ENCODE measurements at regions not wholly inside any gene's neighbourhood (a gene's known extent, or its start where the extent isn't known, plus 50 kb on each side); places are given as distances from the start of the nearest gene placed in this dataset.
"Not testable (repeated sequence)": the region's sequence is repeated elsewhere in the genome, so short reads cannot be mapped to it uniquely, and the experiment has no call there.

- no peak overlapping the region for H3K14ac ChIP-seq (ENCODE audit: low read length)
Measured at GRCh38 chr11:92607969-92608722, 361.3 kb upstream of the MTNR1B start.

GRCh38 chr11:92611157-92611556 lies 358.3 kb upstream of the MTNR1B start:
- no peak overlapping the region for H2BK5ac ChIP-seq (ENCODE audit: low read depth, low read length, poor library complexity)
- no peak overlapping the region for H2AK5ac ChIP-seq (ENCODE audit: low read length)
- H3K9ac ChIP-seq (ENCODE audit: low read length), result no peak overlapping the region
- no peak overlapping the region for H2AFZ ChIP-seq (ENCODE audit: insufficient read depth, low read length, poor library complexity)
- WGBS (ENCODE audit: extremely low coverage, insufficient coverage, insufficient read length), result no CpG with 5 or more reads among the region's 4 CpGs
- no peak overlapping the region for H2BK12ac ChIP-seq (ENCODE audit: low read length)
- H3K27ac ChIP-seq (ENCODE audit: low read depth, low read length), result no peak overlapping the region
- H3K23ac ChIP-seq (ENCODE audit: low read length), result no peak overlapping the region
- H3K14ac ChIP-seq (ENCODE audit: low read length), result no peak overlapping the region
- no peak overlapping the region for H3K4me2 ChIP-seq (ENCODE audit: low read length)
- no peak overlapping the region for H3K4ac ChIP-seq (ENCODE audit: low read depth, low read length)
- no peaks in the 10 kb centered on the region for H3K79me2 ChIP-seq (ENCODE audit: control insufficient read depth, insufficient read depth, low read length, poor library complexity)
- no peak overlapping the region for H2BK120ac ChIP-seq (ENCODE audit: insufficient read depth, low read length, poor library complexity)
- H4K8ac ChIP-seq (ENCODE audit: low read depth, low read length), result no peak overlapping the region
- no peaks in the 10 kb centered on the region for H3K9me3 ChIP-seq (ENCODE audit: insufficient read depth, low read depth, low read length)
- no peak overlapping the region for H3K18ac ChIP-seq (ENCODE audit: low read length)
- no peak overlapping the region for H4K12ac ChIP-seq (ENCODE audit: low read depth, low read length)
- H4K91ac ChIP-seq (ENCODE audit: low read depth, low read length), result no peak overlapping the region
- no peaks in the 10 kb centered on the region for H3K79me1 ChIP-seq (ENCODE audit: low read length)
- no peaks in the 10 kb centered on the region for H3K4me1 ChIP-seq (ENCODE audit: control insufficient read depth in 1 of 2, insufficient read depth in 2 of 2, low read length in 2 of 2)
- no peak overlapping the region for H3K4me3 ChIP-seq (ENCODE audit: low read depth, low read length)
- no peaks in the 10 kb centered on the region for H3K36me3 ChIP-seq (ENCODE audit: control insufficient read depth in 1 of 2, insufficient read depth in 2 of 2, low read length in 2 of 2)
- DNase-seq, result no peak
- no peaks in the 10 kb centered on the region for H3K27me3 ChIP-seq (ENCODE audit: insufficient read depth, low read length)

More at GRCh38 chr11:92607969-92608722, 361.3 kb upstream of the MTNR1B start:
- no peak overlapping the region for H2AFZ ChIP-seq (ENCODE audit: insufficient read depth, low read length, poor library complexity)
- no peak overlapping the region for H3K4me2 ChIP-seq (ENCODE audit: low read length)
- no peak overlapping the region for H2BK5ac ChIP-seq (ENCODE audit: low read depth, low read length, poor library complexity)
- no peak overlapping the region for H3K4me3 ChIP-seq (ENCODE audit: low read depth, low read length)
- no peaks in the 10 kb centered on the region for H3K79me1 ChIP-seq (ENCODE audit: low read length)
- H3K23ac ChIP-seq (ENCODE audit: low read length), result no peak overlapping the region
- no peak overlapping the region for H2BK120ac ChIP-seq (ENCODE audit: insufficient read depth, low read length, poor library complexity)
- no peak overlapping the region for H2AK5ac ChIP-seq (ENCODE audit: low read length)
- H3K18ac ChIP-seq (ENCODE audit: low read length), result no peak overlapping the region
- no peaks in the 10 kb centered on the region for H3K27me3 ChIP-seq (ENCODE audit: insufficient read depth, low read length)
- no peaks in the 10 kb centered on the region for H3K36me3 ChIP-seq (ENCODE audit: control insufficient read depth in 1 of 2, insufficient read depth in 2 of 2, low read length in 2 of 2)
- no peaks in the 10 kb centered on the region for H3K79me2 ChIP-seq (ENCODE audit: control insufficient read depth, insufficient read depth, low read length, poor library complexity)
- no peaks in the 10 kb centered on the region for H3K4me1 ChIP-seq (ENCODE audit: control insufficient read depth in 1 of 2, insufficient read depth in 2 of 2, low read length in 2 of 2)
- H4K91ac ChIP-seq (ENCODE audit: low read depth, low read length), result no peak overlapping the region
- no peak overlapping the region for H2BK12ac ChIP-seq (ENCODE audit: low read length)
- H3K4ac ChIP-seq (ENCODE audit: low read depth, low read length), result no peak overlapping the region
- H3K9me3 ChIP-seq (ENCODE audit: insufficient read depth, low read depth, low read length), result no peaks in the 10 kb centered on the region
- no peak overlapping the region for H4K8ac ChIP-seq (ENCODE audit: low read depth, low read length)
- no peak for DNase-seq
- WGBS (ENCODE audit: extremely low coverage, insufficient coverage, insufficient read length), result no CpG with 5 or more reads among the region's 4 CpGs
- no peak overlapping the region for H3K9ac ChIP-seq (ENCODE audit: low read length)
- H4K12ac ChIP-seq (ENCODE audit: low read depth, low read length), result no peak overlapping the region
- H3K27ac ChIP-seq (ENCODE audit: low read depth, low read length), result no peak overlapping the region

- not testable (repeated sequence) for H3K79me2 ChIP-seq (ENCODE audit: control insufficient read depth, insufficient read depth, low read length, poor library complexity); H2BK12ac ChIP-seq (ENCODE audit: low read length); H3K4ac ChIP-seq (ENCODE audit: low read depth, low read length); H3K9me3 ChIP-seq (ENCODE audit: insufficient read depth, low read depth, low read length); H3K4me1 ChIP-seq (ENCODE audit: control insufficient read depth in 1 of 2, insufficient read depth in 2 of 2, low read length in 2 of 2); H3K27me3 ChIP-seq (ENCODE audit: insufficient read depth, low read length); H3K9ac ChIP-seq (ENCODE audit: low read length); H4K91ac ChIP-seq (ENCODE audit: low read depth, low read length); H4K12ac ChIP-seq (ENCODE audit: low read depth, low read length); H3K18ac ChIP-seq (ENCODE audit: low read length); H2BK120ac ChIP-seq (ENCODE audit: insufficient read depth, low read length, poor library complexity); H3K79me1 ChIP-seq (ENCODE audit: low read length); H3K23ac ChIP-seq (ENCODE audit: low read length); H3K14ac ChIP-seq (ENCODE audit: low read length); H3K27ac ChIP-seq (ENCODE audit: low read depth, low read length); H2BK5ac ChIP-seq (ENCODE audit: low read depth, low read length, poor library complexity); H3K4me2 ChIP-seq (ENCODE audit: low read length); H2AK5ac ChIP-seq (ENCODE audit: low read length); DNase-seq; H2AFZ ChIP-seq (ENCODE audit: insufficient read depth, low read length, poor library complexity); H3K36me3 ChIP-seq (ENCODE audit: control insufficient read depth in 1 of 2, insufficient read depth in 2 of 2, low read length in 2 of 2); H4K8ac ChIP-seq (ENCODE audit: low read depth, low read length); H3K4me3 ChIP-seq (ENCODE audit: low read depth, low read length)
- WGBS (ENCODE audit: extremely low coverage, insufficient coverage, insufficient read length), result no CpG with 5 or more reads among the region's 10 CpGs
Measured at GRCh38 chr11:92618020-92618419, 351.4 kb upstream of the MTNR1B start.

- Histone ChIP-seq H3K23ac (ENCODE audit: low read length) (no peak overlapping the region), H4K12ac (ENCODE audit: low read depth, low read length) (no peak overlapping the region), H3K4me2 (ENCODE audit: low read length) (no peak overlapping the region), H3K27ac (ENCODE audit: low read depth, low read length) (no peak overlapping the region), H3K27me3 (ENCODE audit: insufficient read depth, low read length) (no peaks in the 10 kb centered on the region), H3K14ac (ENCODE audit: low read length) (no peak overlapping the region), H4K91ac (ENCODE audit: low read depth, low read length) (no peak overlapping the region), H2AK5ac (ENCODE audit: low read length) (no peak overlapping the region), H3K79me2 (ENCODE audit: control insufficient read depth, insufficient read depth, low read length, poor library complexity) (no peaks in the 10 kb centered on the region), H3K36me3 (ENCODE audit: control insufficient read depth in 1 of 2, insufficient read depth in 2 of 2, low read length in 2 of 2) (no peaks in the 10 kb centered on the region), H3K79me1 (ENCODE audit: low read length) (no peaks in the 10 kb centered on the region), H3K4ac (ENCODE audit: low read depth, low read length) (no peak overlapping the region), H2AFZ (ENCODE audit: insufficient read depth, low read length, poor library complexity) (no peak overlapping the region), H3K4me1 (ENCODE audit: control insufficient read depth in 1 of 2, insufficient read depth in 2 of 2, low read length in 2 of 2) (no peaks in the 10 kb centered on the region), H2BK120ac (ENCODE audit: insufficient read depth, low read length, poor library complexity) (no peak overlapping the region), H2BK12ac (ENCODE audit: low read length) (no peak overlapping the region), H3K18ac (ENCODE audit: low read length) (no peak overlapping the region), H4K8ac (ENCODE audit: low read depth, low read length) (no peak overlapping the region), H2BK5ac (ENCODE audit: low read depth, low read length, poor library complexity) (no peak overlapping the region), H3K4me3 (ENCODE audit: low read depth, low read length) (no peak overlapping the region), H3K9ac (ENCODE audit: low read length) (no peak overlapping the region), H3K9me3 (ENCODE audit: insufficient read depth, low read depth, low read length) (peaks cover 4% of the 10 kb centered on the region)
- no peak for DNase-seq
- no CpG with 5 or more reads among the region's 1 CpG for WGBS (ENCODE audit: extremely low coverage, insufficient coverage, insufficient read length)
Measured at GRCh38 chr11:92623055-92623454, 346.4 kb upstream of the MTNR1B start.

Measured in trophoblast cell (in vitro differentiated cells and primary cell).